ENCODE measurements at regions not wholly inside any gene's neighbourhood (a gene's known extent, or its start where the extent isn't known, plus 50 kb on each side); places are given as distances from the start of the nearest gene placed in this dataset.

DNA sequence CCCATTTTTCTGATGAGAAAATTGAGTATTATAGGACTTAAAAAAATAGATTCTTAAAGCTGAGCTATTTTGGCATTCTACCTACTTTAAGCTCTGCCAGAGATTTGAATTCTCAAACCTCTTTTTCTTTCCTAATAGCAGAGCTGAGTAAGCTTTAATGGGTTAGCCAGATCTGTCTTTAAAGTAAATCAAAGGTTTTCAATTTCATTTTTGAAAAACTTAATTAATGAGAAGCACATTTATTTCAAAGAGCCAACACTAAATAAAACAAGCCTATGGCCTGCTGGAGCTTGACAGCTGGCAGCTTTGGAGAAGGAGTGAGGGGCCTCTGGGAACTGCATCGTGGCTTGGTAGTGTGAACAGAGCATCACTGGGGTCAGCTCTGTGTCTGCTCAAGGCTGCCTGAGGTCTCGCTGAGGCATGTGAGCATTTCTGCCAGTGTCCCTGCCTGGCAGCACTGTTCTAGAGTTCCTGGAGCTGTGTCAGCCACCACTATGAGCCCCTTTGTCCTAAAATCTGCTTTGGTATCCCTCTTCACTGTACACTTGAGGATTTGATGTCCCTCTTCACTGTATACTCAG is 50.4 kb upstream of the PRSS23 start:
- DNase-seq (ENCODE audit: low spot score) = no peak
- TF ChIP-seq EZH2phosphoT487 (IDR thresholded peaks at IDR 0.05; ENCODE audit: low read depth, severe bottlenecking, unreplicated experiment) (no peak), EZH2 (IDR thresholded peaks at IDR 0.05; ENCODE audit: borderline replicate concordance) (no peak)
- TF ChIP-seq, protein P1, sequence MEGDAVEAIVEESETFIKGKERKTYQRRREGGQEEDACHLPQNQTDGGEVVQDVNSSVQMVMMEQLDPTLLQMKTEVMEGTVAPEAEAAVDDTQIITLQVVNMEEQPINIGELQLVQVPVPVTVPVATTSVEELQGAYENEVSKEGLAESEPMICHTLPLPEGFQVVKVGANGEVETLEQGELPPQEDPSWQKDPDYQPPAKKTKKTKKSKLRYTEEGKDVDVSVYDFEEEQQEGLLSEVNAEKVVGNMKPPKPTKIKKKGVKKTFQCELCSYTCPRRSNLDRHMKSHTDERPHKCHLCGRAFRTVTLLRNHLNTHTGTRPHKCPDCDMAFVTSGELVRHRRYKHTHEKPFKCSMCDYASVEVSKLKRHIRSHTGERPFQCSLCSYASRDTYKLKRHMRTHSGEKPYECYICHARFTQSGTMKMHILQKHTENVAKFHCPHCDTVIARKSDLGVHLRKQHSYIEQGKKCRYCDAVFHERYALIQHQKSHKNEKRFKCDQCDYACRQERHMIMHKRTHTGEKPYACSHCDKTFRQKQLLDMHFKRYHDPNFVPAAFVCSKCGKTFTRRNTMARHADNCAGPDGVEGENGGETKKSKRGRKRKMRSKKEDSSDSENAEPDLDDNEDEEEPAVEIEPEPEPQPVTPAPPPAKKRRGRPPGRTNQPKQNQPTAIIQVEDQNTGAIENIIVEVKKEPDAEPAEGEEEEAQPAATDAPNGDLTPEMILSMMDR (IDR thresholded peaks at IDR 0.05; ENCODE audit: poor library complexity) = no peak
- Histone ChIP-seq H3K27me3 (no peaks in the 10 kb centered on the region), H3K9me2 (replicated peaks; ENCODE audit: insufficient read depth) (no peaks in the 10 kb centered on the region), H4K20me1 (ENCODE audit: insufficient read depth, poor library complexity, severe bottlenecking) (no peaks in the 10 kb centered on the region), H3K4me1 (ENCODE audit: insufficient read depth) (peaks cover 4% of the 10 kb centered on the region), H3K4me3 (no peak overlapping the region), H3K36me3 (replicated peaks; ENCODE audit: insufficient read depth, low read depth) (no peaks in the 10 kb centered on the region), H3K27ac (peak overlapping the region; percentile 20), H3K9me3 (ENCODE audit: low read depth) (no peaks in the 10 kb centered on the region), H3K79me2 (no peaks in the 10 kb centered on the region), H2AFZ (no peak overlapping the region), H3K4me2 (no peak overlapping the region)
- 32% methylated on average over 2 of the region's 2 CpGs for WGBS (ENCODE audit: low lambda C conversion rate, missing lambda C conversion rate)

DNA sequence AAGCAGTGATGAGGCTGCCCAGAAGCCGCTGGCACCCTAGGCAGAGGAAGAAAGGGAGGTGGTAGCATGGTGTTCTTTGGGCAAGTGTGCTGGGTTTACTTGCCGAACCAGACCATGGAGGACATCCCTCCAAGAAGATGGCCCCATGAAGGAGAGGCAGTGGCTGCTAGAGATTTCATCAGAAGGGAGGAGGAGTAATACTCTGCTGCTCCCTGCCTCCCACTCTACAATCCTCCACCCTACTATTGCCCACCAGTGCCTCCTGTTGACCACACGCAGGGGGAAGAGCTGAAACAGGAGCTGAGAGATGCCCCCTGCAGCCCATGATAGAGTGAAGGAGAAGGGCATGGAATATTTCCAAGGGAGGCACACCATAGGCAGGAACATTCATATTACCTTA is 51.0 kb upstream of the PRSS23 start:
- Histone ChIP-seq H4K20me1 (ENCODE audit: insufficient read depth, poor library complexity, severe bottlenecking) (no peaks in the 10 kb centered on the region), H2AFZ (no peak overlapping the region), H3K4me2 (no peak overlapping the region), H3K9me3 (ENCODE audit: low read depth) (no peaks in the 10 kb centered on the region), H3K4me1 (ENCODE audit: insufficient read depth) (peaks cover 4% of the 10 kb centered on the region), H3K27ac (no peak overlapping the region), H3K27me3 (no peaks in the 10 kb centered on the region), H3K9me2 (replicated peaks; ENCODE audit: insufficient read depth) (no peaks in the 10 kb centered on the region), H3K79me2 (no peaks in the 10 kb centered on the region), H3K4me3 (no peak overlapping the region), H3K36me3 (replicated peaks; ENCODE audit: insufficient read depth, low read depth) (no peaks in the 10 kb centered on the region)
- 97% methylated on average over 3 of the region's 3 CpGs for WGBS (ENCODE audit: low lambda C conversion rate, missing lambda C conversion rate)
- DNase-seq (ENCODE audit: low spot score) = no peak
- TF ChIP-seq, protein P1 (IDR thresholded peaks at IDR 0.05; ENCODE audit: poor library complexity) = no peak
- no peak for TF ChIP-seq EZH2phosphoT487 (IDR thresholded peaks at IDR 0.05; ENCODE audit: low read depth, severe bottlenecking, unreplicated experiment)
- TF ChIP-seq EZH2 (IDR thresholded peaks at IDR 0.05; ENCODE audit: borderline replicate concordance) = no peak

DNA sequence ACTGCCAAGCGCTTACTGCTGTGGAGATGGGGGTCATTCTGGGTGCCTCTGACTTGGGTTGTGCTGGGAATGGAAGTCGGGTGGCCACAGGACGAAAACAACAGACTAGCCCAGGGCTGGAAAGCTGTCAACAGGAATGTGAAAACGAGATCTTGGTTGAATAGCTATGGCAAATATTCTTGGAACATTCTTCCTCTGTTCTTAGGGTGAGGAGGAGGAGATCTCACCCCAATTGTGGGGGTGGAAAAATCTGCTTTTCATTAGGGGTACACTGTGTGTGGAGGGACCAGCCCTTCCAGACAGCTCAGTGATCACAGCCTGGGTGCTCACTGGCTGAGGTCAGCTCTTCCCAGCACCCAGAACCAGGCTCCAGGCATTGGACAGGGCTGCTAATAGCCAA is 52.0 kb upstream of the PRSS23 start:
- Histone ChIP-seq H4K20me1 (ENCODE audit: insufficient read depth, poor library complexity, severe bottlenecking) (no peaks in the 10 kb centered on the region), H3K9me2 (replicated peaks; ENCODE audit: insufficient read depth) (no peaks in the 10 kb centered on the region), H3K36me3 (replicated peaks; ENCODE audit: insufficient read depth, low read depth) (no peaks in the 10 kb centered on the region), H3K27me3 (no peaks in the 10 kb centered on the region), H3K4me3 (no peak overlapping the region), H2AFZ (no peak overlapping the region), H3K4me2 (no peak overlapping the region), H3K4me1 (ENCODE audit: insufficient read depth) (peaks cover 4% of the 10 kb centered on the region), H3K27ac (no peak overlapping the region), H3K79me2 (no peaks in the 10 kb centered on the region), H3K9me3 (ENCODE audit: low read depth) (no peaks in the 10 kb centered on the region)
- WGBS (ENCODE audit: low lambda C conversion rate, missing lambda C conversion rate) = 76% methylated on average over 4 of the region's 4 CpGs
- no peak for TF ChIP-seq EZH2 (IDR thresholded peaks at IDR 0.05; ENCODE audit: borderline replicate concordance)
- no peak for TF ChIP-seq EZH2phosphoT487 (IDR thresholded peaks at IDR 0.05; ENCODE audit: low read depth, severe bottlenecking, unreplicated experiment)
- no peak for DNase-seq (ENCODE audit: low spot score)

DNA sequence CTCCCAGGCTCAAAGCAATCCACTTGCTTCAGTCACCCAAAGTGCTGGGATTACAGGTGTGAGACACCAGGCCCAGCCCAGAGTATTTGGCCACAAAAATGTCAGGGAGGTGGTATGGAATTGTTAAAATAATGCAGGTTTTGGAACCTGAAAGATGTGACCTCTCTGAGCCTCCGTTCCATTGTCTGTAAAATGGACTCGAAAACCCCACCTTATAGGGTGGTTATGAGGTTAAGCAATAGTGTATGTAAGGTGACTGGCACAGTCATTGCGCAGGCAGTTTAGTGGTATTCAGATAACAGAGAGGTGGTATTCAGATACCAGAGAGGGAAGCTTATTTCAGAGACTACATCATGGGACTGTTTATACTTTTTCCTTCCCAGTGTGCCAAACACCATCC is 52.5 kb upstream of the PRSS23 start:
- TF ChIP-seq EZH2phosphoT487 (IDR thresholded peaks at IDR 0.05; ENCODE audit: low read depth, severe bottlenecking, unreplicated experiment) (no peak), EZH2 (IDR thresholded peaks at IDR 0.05; ENCODE audit: borderline replicate concordance) (no peak)
- TF ChIP-seq, protein P1 (IDR thresholded peaks at IDR 0.05; ENCODE audit: poor library complexity) = no peak
- Histone ChIP-seq H3K4me1 (ENCODE audit: insufficient read depth) (peaks cover 5% of the 10 kb centered on the region), H4K20me1 (ENCODE audit: insufficient read depth, poor library complexity, severe bottlenecking) (no peaks in the 10 kb centered on the region), H2AFZ (no peak overlapping the region), H3K36me3 (replicated peaks; ENCODE audit: insufficient read depth, low read depth) (no peaks in the 10 kb centered on the region), H3K79me2 (no peaks in the 10 kb centered on the region), H3K9me3 (ENCODE audit: low read depth) (no peaks in the 10 kb centered on the region), H3K27ac (no peak overlapping the region), H3K4me3 (no peak overlapping the region), H3K9me2 (replicated peaks; ENCODE audit: insufficient read depth) (no peaks in the 10 kb centered on the region), H3K4me2 (no peak overlapping the region), H3K27me3 (no peaks in the 10 kb centered on the region)
- DNase-seq (ENCODE audit: low spot score) = no peak
- 96% methylated on average over 3 of the region's 3 CpGs for WGBS (ENCODE audit: low lambda C conversion rate, missing lambda C conversion rate)

Measured in hepatocyte (in vitro differentiated cells).